Astrocyte of the hippocampus (primary cell): ENCODE measurements at regions not wholly inside any gene's neighbourhood (a gene's known extent, or its start where the extent isn't known, plus 50 kb on each side); places are given as distances from the start of the nearest gene placed in this dataset.
A peak's percentile ranks its signal among the peaks of the same experiment; 100 is the strongest.

ENCODE experiments used
- DNase-seq: peaks from one replicate; pipeline ENCODE4 v3.0.0; 2011; ENCODE audit warnings: low read depth, low spot score

DNA sequence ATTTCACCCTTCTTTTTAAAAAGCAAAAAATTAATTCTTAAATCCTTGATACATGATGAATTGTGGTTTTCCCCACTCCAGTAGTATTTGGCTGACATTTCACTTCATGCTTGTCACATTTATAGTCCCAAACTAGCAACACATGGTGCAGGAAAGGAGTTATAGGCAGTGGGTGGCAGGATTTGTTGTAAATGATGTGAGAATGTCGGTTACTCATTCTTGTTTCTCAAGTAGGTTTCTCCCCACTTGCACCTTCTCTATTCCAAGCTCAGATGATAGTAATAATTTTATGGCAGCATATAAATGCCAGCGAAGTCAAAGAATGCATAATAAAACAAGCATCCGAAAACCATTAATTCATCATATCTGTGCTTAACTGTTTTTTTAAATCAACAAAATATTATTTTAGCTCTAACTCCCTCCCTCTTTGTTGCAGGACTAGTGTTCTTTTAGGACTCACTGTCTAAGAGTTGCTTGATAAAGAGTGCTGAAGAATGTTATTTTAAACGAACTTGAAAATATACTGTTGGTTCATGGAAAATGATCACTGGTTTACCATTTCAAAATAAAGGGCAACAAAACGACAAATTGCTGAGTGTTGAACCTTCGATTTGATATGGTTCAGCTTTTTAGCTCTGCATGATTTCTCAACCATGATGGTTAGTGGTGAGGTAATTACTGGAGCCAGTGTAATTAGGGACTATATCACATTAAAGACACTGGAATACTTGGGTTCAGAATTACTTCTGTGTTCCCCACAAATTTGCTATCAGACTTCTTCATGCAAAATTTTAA lies 88.1 kb upstream of the ADAMTSL1 start:
- no peak for DNase-seq

DNA sequence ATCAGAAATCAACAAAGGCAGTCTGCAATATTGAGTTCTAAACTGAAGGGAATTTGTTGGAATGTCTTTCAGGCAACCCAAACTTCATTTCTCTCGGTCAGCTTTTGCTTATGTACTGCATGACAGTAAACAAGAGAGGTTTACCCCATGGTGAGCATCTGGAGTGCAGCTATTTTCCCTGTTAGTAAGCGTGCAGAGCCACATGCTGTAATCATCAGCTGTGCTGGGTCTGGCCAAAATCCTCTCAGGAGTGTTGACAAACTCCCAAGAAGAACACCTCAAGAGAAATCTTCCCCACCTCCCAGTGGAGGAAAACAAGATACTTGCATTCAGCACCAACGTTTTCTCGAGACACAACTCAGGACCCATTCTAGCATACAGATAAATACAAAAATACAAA lies 83.6 kb upstream of the ADAMTSL1 start:
- DNase-seq = peak; percentile 30

DNA sequence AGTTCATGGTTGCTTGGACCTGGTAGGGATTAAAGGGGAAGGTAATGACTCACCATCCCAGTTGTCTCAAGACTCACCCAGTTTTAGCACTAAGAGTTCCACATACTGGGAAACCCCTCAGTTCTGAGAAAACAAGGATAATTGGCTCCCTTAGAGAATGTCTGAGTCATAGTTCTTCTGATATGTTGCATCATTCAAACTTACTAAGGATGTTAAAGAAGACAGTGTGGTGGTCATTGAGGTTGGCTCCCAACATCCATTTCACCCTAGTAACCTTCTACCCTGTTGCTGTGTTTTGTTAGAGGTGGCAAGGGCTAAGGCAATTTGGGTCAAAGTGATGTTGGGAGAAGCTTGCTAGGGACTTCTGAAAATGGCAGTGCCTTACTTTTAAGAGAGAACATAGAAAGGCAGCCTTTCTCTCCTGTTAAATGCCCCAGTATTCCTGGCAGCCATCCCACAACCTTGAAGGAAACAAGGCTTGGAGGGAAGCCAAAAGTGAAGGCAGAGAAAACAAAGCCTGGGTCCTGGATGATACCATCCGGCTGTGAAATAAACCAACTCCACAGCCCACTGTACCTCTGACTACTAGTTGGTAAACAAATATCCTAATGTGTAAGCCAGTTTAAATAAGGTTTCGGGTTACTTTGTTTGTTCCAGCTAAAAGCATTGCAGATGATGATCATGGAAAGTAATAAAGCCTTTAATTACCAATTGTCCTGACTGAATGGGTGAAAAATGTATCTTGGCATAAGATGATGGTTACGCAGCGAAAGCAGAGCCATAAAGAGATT lies 80.4 kb upstream of the ADAMTSL1 start:
- peak; percentile 93 for DNase-seq

DNA sequence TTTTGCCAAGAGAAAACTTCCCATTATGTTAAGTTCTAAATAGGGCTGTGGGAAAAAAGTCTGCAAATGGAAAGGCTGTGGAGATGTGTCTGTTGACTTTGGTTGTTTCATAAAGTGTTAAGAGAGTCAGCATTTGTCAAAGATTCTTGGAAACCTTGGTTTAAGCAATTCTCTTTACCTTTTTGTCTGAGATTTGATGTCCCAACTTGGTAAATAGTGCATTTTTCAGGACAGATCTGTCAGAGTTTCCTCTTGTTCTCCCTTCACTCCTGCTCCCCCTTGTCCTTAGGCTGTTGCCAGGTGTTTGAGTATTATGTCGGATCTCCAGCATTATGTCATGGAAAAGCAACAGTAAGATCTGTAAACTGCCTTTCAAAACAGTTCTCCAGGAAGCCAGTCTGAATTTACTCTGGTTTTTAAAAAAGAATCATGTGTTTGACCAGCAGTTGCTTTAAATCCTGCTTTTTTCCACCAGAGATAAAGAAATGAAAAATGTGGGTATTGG lies 79.1 kb upstream of the ADAMTSL1 start:
- DNase-seq = no peak

DNA sequence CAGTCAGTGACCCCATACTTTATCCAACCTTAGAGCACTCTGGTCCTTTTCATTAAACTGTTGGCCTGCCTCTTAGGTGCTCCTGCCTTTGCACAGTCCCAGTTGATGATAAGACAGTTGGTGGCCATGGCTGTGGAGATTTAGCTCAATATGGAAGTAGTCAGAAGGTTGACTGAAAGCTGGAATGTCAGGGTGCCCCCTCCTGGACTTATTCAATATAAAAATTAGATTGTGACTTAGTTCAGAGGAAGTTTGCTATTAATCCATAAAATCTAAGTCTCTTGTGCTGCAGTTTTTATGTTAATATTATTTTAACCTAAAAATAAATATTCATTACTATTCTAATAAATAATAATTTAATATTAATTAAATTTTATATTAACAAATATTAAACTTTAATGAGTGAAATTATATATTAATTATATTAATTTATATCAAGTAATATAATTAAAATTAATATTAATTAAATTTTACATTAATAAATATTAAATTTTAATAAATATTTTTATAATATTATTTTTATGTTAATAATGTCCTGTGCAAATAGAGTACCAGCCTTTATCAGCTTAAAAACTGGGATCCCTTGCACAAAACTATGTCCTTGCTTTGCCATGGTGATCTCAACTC lies 77.7 kb upstream of the ADAMTSL1 start:
- peak; percentile 32 for DNase-seq

DNA sequence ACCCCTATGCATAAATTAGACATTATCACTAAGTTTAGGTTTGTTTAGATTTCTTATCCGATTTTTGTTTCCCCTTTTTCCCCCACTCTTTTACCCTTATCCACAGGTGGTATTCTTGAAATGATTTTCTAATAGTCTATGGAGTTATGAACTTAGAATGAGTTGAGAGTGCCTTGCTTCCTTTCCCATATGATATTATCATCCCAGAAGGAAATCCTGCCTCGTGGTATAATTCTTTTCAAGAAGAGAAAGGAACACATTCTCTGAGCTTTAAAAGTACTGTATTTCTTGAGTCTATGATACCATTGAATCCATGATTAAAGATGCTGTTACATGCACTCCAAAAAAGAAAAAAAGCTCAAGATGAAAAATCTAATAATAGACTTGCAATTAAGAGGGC lies 76.9 kb upstream of the ADAMTSL1 start:
- DNase-seq = no peak

DNA sequence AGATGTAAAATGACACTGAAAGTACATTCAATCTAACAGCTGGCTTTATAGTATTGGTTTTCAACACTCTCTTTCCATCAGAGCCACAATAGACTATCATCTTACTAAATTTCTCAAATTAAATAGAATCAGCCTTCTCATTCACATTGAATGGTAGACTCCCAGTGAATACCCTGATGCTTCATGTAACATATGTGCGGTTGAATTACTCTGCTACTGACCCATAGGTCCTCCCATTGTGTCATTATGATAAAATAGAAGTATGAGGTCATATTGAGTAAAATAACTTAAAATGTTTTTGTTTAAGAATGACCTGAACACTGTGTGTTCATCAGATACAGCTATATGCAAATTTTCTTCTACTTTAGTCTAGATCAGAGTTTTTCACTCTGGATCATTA lies 75.9 kb upstream of the ADAMTSL1 start:
- no peak for DNase-seq

DNA sequence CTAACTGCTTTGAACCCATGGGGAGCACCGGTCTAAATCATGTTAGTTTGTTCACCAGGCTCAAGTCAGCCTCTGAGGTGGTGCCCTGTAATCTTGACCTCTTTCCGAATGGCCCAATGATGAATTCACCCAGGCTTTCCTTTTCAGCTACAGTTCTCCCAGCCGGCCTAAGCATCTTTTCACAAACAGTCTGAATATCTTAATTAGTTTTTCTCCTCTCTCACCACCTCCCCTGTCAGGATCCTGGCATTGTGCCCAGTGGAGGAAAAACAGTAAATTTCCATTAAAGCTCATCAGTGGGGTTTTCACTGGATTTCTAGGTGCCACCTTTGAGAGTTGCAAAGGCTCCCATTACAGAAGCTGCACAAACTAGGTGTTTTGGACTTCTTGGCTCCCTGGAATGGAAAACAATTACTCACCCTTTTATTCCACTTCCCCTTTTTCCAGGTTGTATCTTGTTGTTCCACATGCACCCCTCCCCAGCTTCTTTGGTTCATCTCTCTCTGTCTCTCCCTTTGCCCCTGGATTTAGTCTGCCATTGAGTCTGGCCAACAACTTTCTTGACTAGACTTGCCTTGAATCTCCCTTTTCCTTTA lies 69.4 kb upstream of the ADAMTSL1 start:
- peak; percentile 52 for DNase-seq

DNA sequence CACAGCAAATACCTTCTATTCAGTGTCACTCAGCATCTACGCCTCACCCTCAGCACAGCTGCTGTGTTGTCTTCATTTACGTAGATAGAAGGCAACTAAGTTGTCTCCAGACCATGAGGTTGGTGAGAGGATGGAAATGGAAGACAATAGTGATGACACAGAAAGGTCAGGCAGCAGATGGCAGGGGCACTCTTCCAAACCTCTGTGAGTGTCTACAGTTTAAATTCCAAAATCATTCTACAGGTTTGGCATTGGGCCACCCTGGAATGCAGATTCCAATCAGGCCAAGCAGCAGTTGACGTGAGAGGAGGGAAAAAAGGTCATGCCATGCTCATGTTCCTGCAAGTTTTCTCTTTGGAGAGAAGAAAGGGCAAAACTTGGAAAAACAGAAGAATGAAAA lies 68.7 kb upstream of the ADAMTSL1 start:
- no peak for DNase-seq

DNA sequence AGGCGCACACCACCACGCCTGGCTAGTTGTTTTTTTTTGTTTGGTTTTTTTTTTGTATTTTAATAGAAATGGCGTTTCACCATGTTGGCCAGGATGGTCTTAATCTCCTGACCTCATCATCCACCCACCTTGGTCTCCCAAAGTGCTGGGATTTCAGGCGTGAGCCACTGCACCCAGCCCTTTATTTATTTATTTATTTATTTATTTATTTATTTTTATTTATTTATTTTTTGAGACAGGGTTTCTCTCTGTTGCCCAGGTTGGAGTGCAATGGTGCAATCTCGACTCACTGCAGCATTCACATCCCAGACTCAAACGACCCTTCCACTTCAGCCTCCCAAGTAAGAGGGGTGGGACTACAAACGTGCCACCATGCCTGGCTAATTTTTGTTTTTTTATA lies 63.0 kb upstream of the ADAMTSL1 start:
- DNase-seq = no peak

DNA sequence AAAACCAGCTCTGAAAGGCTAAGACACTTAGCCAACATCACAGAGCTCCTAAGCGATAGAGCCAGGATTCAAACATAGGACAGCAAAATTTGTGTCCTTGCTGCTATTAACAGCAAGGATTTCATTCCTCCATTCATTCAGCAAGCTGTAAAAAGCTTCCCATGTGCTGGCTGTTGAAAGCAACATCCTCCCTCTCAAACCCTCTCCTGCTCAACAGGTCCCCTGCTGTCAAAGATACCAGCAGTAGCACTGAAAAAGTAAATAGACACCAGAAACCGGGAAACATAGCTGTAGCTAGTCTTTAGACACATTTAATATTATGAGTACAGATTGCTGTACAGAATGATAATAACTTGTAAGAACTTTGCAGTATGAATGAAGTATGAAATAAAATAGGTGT lies 52.6 kb upstream of the ADAMTSL1 start:
- DNase-seq = no peak

DNA sequence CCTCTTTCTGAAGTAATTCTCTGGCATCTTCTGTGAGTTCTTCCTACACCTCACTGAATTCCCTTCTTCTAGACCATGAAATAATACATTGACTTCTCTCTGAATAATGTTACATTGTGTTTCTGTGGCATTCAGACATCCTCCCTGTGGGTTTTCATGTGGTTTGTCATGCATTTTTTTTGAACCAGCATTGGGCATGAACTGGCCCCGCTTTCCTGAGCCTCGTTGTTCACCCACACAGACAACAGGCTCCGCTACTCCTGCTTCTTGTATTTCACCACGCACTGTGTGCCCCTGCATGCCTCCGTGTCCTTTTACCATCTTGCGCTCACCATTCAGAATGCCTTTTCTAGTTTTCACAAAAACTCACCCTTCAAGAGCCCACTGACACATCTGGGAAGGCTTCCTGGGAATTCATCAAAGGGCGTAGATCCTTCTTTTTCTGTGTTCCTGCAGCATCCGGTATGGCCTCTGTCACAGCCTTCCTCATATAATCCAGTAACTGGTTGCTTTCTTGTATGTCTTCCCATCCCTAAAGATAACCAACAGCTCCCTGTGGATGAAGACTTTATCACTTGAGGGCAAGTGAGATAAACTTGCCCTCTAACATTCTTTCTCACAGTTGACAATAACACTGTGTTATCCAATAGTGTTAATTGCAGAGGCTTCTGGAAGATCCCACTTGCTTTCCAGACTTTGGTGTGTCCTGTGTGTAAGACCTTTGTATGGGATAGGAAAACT lies 51.5 kb upstream of the ADAMTSL1 start:
- DNase-seq = peak; percentile 58

DNA sequence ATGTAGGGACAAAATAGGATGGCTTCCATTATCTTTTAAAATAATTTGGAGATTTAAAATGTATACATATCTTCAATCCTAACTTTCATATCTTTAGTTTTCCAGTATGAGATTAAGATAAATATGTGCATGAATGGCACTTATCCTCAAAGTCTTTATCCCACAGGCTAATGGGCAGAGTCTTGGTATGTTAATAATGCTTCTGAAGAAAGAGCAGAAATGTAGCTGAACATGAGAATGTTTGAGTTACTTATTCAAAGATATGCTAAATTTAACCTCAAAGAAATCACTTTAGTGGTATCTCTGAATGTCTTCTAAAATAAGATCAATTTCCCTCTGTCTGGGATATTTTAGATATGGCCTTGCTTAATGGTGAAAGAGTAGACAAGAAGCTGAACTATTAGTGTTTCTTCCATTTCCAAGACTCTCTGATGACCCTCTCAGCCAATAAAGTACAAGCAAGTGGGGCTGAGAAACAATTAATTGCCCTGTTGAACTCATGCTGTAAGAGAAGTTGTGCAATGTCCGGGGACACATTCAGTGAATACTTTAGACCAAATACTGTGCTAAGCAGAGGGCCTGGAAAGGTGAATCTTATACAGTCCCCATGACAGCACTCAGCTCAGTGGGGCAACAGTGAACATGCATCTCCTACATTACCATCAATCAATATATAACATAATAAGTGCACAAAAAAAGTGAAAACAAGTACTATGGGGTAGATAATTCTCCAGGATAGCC lies 50.0 kb upstream of the ADAMTSL1 start:
- DNase-seq = no peak
